Ovary (tissue), 7 donors: ENCODE measurements at regions not wholly inside any gene's neighbourhood (a gene's known extent, or its start where the extent isn't known, plus 50 kb on each side); places are given as distances from the start of the nearest gene placed in this dataset.

ENCODE experiments used
- DNase-seq, 5 donors: peaks; one replicate each; pipeline ENCODE4 v3.0.0-alpha.2; 2019 to 2020
- H3K27ac ChIP-seq, 2 donors: fragments of 200-600 bp; one replicate each; pipeline versions ENCODE4 v1.5.1 to v1.8.0; 2019 to 2022
- H3K27me3 ChIP-seq: fragments of 200-600 bp; one replicate; pipeline ENCODE4 v1.8.0; 2022
- H3K36me3 ChIP-seq: fragments of 200-600 bp; sonication (generic); one replicate; pipeline ENCODE4 v1.5.1; 2019
- H3K4me1 ChIP-seq: one replicate; pipeline ENCODE4 v1.8.1; 2013; ENCODE audit warnings: mild to moderate bottlenecking, moderate library complexity; ENCODE audit not compliant: insufficient read depth
- H3K4me3 ChIP-seq: fragments of 200-600 bp; sonication (generic); one replicate; pipeline ENCODE4 v1.5.1; 2017
- H3K9me3 ChIP-seq, 2 donors: fragments of 200-600 bp in 1 of 2; sonication (generic) in 1 of 2; one replicate each; pipeline versions ENCODE4 v1.5.1 to v1.8.1; 2013 to 2019; ENCODE audit warnings: mild to moderate bottlenecking in 1 of 2, moderate library complexity in 1 of 2
- EP300 ChIP-seq: sonication (generic); formaldehyde crosslinking; IDR thresholded peaks from one replicate; pipeline ENCODE4 v1.6.1; 2017; ENCODE audit warnings: antibody characterized with exemption
- POLR2A ChIP-seq: fragments of 450-650 bp; IDR thresholded peaks from one replicate; pipeline ENCODE4 v1.6.1; 2017; ENCODE audit warnings: antibody characterized with exemption, mild to moderate bottlenecking, moderate library complexity
- WGBS, 3 donors: extraction: QIAGEN DNeasy Blood & Tissue Kit in 1 of 3; methylation state at CpG; one replicate each; pipeline versions ENCODE4 v1.1.5 to v1.1.7; 2013 to 2017; 5-methylcytosine and 5-hydroxymethylcytosine counted together
- intact Hi-C, 4 donors: fragments of 100-400 bp; cut with DNase I; formaldehyde crosslinking; loops; one replicate each; pipeline versions ENCODE4 v1.11.0 to v1.15.1; 2022 to 2023
- TF ChIP-seq, protein P1 (sequence below), 3 donors: fragments of 450-650 bp in 2 of 3; fragments of 200-600 bp in 1 of 3; IDR thresholded peaks; one replicate each; pipeline versions ENCODE4 v1.5.1 to v1.8.0; 2016 to 2022; ENCODE audit warnings: antibody characterized with exemption in 3 of 3, mild to moderate bottlenecking in 1 of 3
- donor health status: DM: no; HTN: no; CAD: no; lungs with moderate emphysema.
- donor health status: DM: no; HTN: no; CAD: no.
- donor health status: Bipolar disorder and iron deficiency.
- donor health status: DM: no; HTN: no; CAD: no.
- donor health status: DM: yes; HTN: yes; CAD: no.

GRCh38 chr9:23413541-23413940, 412.5 kb downstream of the ELAVL2 start:
- Histone ChIP-seq H3K4me3 (no peak overlapping the region), H3K4me1 (no peaks in the 10 kb centered on the region), H3K27me3 (no peaks in the 10 kb centered on the region), H3K27ac (no peak overlapping the region), H3K9me3 (no peaks in the 10 kb centered on the region), H3K36me3 (no peaks in the 10 kb centered on the region)
- no peak for DNase-seq
- TF ChIP-seq, protein P1, sequence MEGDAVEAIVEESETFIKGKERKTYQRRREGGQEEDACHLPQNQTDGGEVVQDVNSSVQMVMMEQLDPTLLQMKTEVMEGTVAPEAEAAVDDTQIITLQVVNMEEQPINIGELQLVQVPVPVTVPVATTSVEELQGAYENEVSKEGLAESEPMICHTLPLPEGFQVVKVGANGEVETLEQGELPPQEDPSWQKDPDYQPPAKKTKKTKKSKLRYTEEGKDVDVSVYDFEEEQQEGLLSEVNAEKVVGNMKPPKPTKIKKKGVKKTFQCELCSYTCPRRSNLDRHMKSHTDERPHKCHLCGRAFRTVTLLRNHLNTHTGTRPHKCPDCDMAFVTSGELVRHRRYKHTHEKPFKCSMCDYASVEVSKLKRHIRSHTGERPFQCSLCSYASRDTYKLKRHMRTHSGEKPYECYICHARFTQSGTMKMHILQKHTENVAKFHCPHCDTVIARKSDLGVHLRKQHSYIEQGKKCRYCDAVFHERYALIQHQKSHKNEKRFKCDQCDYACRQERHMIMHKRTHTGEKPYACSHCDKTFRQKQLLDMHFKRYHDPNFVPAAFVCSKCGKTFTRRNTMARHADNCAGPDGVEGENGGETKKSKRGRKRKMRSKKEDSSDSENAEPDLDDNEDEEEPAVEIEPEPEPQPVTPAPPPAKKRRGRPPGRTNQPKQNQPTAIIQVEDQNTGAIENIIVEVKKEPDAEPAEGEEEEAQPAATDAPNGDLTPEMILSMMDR (IDR thresholded peaks at IDR 0.05) = no peak
- TF ChIP-seq EP300 = no peak
- TF ChIP-seq POLR2A = no peak
- intact Hi-C loops = no loop called here
- 69 to 79% (median 79%) methylated on average over 2 of the region's 2 CpGs for WGBS, 3 donors

GRCh38 chr9:23423999-23424398, 402.0 kb downstream of the ELAVL2 start:
- intact Hi-C loops = no loop called here
- Histone ChIP-seq H3K4me3 (no peak overlapping the region), H3K27ac (no peak overlapping the region), H3K36me3 (no peaks in the 10 kb centered on the region), H3K27me3 (no peaks in the 10 kb centered on the region), H3K4me1 (no peaks in the 10 kb centered on the region), H3K9me3 (no peaks in the 10 kb centered on the region)
- 88 to 91% (median 90%) methylated on average over 6 of the region's 6 CpGs for WGBS, 3 donors
- DNase-seq = no peak
- no peak for TF ChIP-seq POLR2A
- TF ChIP-seq, protein P1 (IDR thresholded peaks at IDR 0.05) = no peak
- no peak for TF ChIP-seq EP300

DNA sequence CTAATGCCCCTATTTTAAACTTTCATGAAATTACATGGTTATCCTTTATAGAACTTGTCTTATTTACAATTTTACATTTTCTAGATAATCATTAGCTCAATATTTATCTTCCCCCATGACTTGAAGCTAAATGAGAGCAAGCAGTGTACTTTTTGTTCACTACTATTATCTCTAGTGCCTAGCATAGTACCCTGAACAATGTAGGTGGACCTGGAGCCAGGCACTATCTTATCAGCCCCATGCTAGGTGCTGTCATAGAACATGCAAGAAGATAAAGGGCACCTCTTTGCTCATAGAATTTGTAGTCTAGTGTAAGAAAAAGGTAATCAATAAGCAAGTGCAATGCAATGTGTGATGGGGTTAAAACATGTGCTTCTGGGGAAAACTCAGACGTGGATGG, 399.9 kb downstream of the ELAVL2 start:
- intact Hi-C loops = no loop called here
- H3K27me3 ChIP-seq = no peaks in the 10 kb centered on the region
- no peak overlapping the region for H3K27ac ChIP-seq
- H3K4me1 ChIP-seq = no peaks in the 10 kb centered on the region
- WGBS, 3 donors = 85 to 95% (median 88%) methylated on average over 1 of the region's 1 CpG
- TF ChIP-seq POLR2A (no peak), EP300 (no peak)
- TF ChIP-seq, protein P1 (IDR thresholded peaks at IDR 0.05) = no peak
- H3K36me3 ChIP-seq = no peaks in the 10 kb centered on the region
- H3K9me3 ChIP-seq = no peaks in the 10 kb centered on the region
- no peak overlapping the region for H3K4me3 ChIP-seq
- no peak for DNase-seq

DNA sequence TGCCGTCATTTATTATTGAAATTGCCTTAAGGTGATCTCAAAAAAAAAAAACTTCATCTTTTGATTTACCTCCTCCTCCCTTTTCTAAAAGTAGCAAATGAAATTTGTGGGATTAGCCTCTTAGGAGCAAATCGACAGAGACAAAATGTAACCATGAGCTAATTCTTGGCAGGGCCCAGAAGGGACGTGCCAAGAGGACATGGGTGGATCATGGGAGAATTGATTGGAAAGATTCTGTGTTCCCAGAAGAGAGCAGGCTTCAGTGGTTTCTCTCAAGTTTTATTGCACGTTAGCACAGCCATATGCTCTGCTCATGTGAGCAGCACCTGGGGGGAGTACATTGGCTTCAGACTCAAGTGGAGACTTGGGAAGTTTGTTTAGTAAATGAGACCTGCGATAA, 394.6 kb downstream of the ELAVL2 start:
- intact Hi-C loops = no loop called here
- no peaks in the 10 kb centered on the region for H3K27me3 ChIP-seq
- H3K27ac ChIP-seq = no peak overlapping the region
- TF ChIP-seq EP300 (no peak), POLR2A (no peak)
- TF ChIP-seq, protein P1 (IDR thresholded peaks at IDR 0.05) = no peak
- no peaks in the 10 kb centered on the region for H3K9me3 ChIP-seq
- WGBS, 3 donors = 71 to 90% (median 80%) methylated on average over 5 of the region's 5 CpGs
- no peaks in the 10 kb centered on the region for H3K4me1 ChIP-seq
- H3K36me3 ChIP-seq = no peaks in the 10 kb centered on the region
- DNase-seq = no peak
- H3K4me3 ChIP-seq = no peak overlapping the region

DNA sequence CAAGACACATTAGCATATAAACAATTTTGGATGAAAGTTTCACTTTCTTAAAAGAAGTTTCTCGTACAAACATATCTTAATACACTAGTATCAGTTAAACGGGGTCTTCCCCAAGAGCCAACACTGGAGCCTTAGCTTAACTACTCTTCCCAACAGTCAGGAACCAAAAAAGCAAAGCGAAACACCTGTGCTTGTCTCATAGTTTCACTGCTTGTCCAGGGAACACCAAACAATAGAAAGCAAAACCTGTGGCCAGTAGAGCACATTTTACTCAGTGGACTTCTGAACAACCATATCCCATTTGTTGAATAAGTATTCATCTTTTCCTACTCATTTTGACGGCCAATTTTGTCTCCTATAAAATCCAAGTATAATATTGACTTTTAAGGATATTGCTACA, 391.4 kb downstream of the ELAVL2 start:
- intact Hi-C loops = no loop called here
- 74 to 80% (median 76%) methylated on average over 4 of the region's 4 CpGs for WGBS, 3 donors
- no peak for DNase-seq

More for the DNA sequence above, 391.4 kb downstream of the ELAVL2 start:
- TF ChIP-seq, protein P1 (IDR thresholded peaks at IDR 0.05) = no peak
- TF ChIP-seq EP300 (no peak), POLR2A (no peak)
- no peaks in the 10 kb centered on the region for H3K9me3 ChIP-seq
- H3K4me3 ChIP-seq = no peak overlapping the region
- H3K27me3 ChIP-seq = no peaks in the 10 kb centered on the region
- H3K4me1 ChIP-seq = no peaks in the 10 kb centered on the region
- H3K27ac ChIP-seq = no peak overlapping the region
- no peaks in the 10 kb centered on the region for H3K36me3 ChIP-seq
